Fibroblast of the aortic adventitia (primary cell): ENCODE measurements at regions not wholly inside any gene's neighbourhood (a gene's known extent, or its start where the extent isn't known, plus 50 kb on each side); places are given as distances from the start of the nearest gene placed in this dataset.
"Not testable (repeated sequence)": the region's sequence is repeated elsewhere in the genome, so short reads cannot be mapped to it uniquely, and the experiment has no call there.

Experiments used
- DNase-seq: peaks from one replicate; pipeline ENCODE4 v3.0.0-alpha.2; 2010; ENCODE audit warnings: low read depth
- H3K4me3 ChIP-seq: 2 replicates; pipeline ENCODE4 v1.5.1; 2011; ENCODE audit warnings: low read depth, mild to moderate bottlenecking, control low read depth, low read length, moderate library complexity
- TF ChIP-seq, protein P1 (sequence below): IDR thresholded peaks from 2 replicates; pipeline ENCODE4 v1.5.1; 2011; ENCODE audit warnings: mild to moderate bottlenecking, low read length, control low read depth, inconsistent platforms; ENCODE audit not compliant: insufficient read depth

DNA sequence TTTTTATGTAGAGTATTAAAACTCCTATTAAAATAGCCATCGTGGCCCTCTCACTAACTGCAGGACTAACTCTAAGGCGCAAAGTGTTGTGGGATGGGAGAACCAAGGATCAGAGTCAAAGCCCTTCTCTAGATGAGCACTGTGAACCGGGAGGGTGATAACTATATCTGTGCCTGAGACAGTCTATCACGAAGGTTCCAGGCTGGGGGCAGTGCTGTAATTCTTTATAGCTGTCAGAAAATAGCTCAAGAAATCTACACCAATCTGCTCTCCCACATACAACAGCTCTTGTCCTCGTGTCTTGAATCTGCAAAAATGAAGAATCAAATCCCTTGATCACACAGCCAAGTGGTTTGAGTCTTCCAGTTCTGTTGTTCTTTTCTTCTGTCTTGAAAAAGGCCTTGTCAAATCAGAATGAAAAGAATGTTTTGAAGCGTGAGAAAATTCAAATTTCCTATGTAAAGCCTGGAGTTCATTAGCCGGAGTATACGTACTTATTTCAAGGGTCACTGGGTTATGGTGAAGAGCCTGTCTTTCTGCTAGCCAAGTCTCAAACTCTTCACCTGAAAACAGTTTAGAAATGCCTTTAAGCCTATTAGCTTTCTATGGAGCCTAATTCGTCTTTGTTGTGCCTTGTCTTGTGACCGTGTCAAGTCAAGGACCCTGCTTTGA, 185.3 kb upstream of the NECTIN3 start:
- TF ChIP-seq, protein P1, sequence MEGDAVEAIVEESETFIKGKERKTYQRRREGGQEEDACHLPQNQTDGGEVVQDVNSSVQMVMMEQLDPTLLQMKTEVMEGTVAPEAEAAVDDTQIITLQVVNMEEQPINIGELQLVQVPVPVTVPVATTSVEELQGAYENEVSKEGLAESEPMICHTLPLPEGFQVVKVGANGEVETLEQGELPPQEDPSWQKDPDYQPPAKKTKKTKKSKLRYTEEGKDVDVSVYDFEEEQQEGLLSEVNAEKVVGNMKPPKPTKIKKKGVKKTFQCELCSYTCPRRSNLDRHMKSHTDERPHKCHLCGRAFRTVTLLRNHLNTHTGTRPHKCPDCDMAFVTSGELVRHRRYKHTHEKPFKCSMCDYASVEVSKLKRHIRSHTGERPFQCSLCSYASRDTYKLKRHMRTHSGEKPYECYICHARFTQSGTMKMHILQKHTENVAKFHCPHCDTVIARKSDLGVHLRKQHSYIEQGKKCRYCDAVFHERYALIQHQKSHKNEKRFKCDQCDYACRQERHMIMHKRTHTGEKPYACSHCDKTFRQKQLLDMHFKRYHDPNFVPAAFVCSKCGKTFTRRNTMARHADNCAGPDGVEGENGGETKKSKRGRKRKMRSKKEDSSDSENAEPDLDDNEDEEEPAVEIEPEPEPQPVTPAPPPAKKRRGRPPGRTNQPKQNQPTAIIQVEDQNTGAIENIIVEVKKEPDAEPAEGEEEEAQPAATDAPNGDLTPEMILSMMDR, result no peak
- DNase-seq, result no peak
- no peak overlapping the region for H3K4me3 ChIP-seq

DNA sequence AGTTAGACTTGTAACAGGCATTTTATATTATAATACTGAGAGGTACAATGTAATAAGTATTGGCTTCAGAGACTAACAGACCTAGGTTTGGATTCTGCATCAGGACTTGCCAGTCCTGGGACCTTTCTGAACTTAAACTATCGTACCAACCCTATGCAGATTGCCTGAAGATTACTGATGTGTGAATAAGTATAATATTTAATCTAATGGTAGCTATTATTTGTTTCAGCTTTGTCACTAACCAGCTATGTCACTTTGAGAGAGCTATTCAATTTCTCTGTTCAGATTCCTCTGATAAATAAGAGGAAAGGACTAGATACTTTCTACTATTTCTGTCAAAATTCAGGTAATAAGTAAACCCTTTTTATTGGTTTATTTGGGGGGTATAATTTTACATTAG, 184.4 kb upstream of the NECTIN3 start:
- DNase-seq, result no peak
- TF ChIP-seq, protein P1, result no peak
- H3K4me3 ChIP-seq, result no peak overlapping the region

DNA sequence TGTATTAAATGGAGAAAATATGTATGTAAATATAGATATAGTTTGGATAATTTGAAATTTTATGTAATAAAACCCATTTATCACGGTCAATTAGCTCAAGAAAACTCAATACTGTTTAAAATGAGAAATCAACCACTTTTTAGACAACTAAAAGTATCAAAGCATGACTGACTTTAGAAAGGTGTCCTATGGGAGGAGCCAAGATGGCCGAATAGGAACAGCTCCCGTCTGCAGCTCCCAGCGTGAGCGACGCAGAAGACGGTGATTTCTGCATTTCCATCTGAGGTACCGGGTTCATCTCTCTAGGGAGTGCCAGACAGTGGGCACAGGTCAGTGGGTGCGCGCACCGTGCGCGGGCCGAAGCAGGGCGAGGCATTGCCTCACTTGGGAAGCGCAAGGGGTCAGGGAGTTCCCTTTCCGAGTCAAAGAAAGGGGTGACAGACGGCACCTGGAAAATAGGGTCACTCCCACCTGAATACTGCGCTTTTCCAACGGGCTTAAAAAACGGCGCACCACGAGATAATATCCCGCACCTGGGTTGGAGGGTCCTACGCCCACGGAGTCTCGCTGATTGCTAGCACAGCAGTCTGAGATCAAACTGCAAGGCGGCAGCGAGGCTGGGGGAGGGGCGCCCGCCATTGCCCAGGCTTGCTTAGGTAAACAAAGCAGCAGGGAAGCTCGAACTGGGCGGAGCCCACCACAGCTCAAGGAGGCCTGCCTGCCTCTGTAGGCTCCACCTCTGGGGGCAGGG, 182.8 kb upstream of the NECTIN3 start:
- DNase-seq, H3K4me3 ChIP-seq: not testable (repeated sequence)

DNA sequence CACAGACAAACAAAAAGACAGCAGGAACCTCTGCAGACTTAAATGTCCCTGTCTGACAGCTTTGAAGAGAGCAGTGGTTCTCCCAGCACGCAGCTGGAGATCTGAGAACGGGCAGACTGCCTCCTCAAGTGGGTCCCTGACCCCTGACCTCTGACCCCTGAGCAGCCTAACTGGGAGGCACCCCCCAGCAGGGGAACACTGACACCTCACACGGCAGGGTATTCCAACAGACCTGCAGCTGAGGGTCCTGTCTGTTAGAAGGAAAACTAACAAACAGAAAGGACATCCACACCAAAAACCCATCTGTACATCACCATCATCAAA, 182.3 kb upstream of the NECTIN3 start:
- not testable (repeated sequence) for H3K4me3 ChIP-seq

DNA sequence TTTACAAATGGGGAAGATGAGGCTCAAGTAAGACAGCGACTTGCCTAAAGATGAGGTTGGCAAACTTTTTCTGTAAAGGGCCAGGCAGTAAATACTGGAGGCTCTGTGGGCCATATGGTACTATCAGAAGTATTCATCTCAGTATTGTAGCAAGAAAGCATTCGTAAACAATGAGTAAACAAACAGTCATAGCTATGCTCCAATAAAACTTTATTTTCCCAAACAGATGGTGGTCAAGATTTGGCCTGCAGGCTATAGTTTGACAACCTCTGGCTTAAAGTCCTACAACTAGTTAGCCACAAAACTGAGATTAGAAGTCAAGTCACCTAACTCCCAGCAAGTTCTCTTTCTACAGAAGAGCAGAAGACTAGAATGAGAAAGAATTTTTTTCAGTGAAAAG, 177.0 kb upstream of the NECTIN3 start:
- TF ChIP-seq, protein P1, result no peak
- DNase-seq, result no peak
- H3K4me3 ChIP-seq, result no peak overlapping the region

More for the DNA sequence above, 182.3 kb upstream of the NECTIN3 start:
- not testable (repeated sequence) for DNase-seq

DNA sequence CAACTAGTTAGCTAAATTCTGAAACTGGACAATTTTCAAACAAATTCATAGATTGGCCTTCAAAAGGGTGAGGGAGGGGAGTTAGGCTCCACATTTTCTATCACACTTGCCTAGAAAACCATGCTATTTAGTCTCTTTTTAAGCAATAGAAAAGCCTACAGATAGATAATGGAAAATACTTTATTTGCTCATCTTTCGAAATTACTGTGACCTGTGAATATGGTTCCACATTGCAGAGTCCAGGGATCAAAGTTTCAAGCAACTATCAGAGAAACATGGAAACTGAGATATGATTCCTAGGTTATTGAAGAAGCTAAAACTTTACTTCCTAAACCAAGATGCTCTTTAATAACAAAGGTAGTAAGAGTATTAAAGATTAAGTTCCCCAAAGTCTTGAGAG, 176.6 kb upstream of the NECTIN3 start:
- TF ChIP-seq, protein P1, result no peak
- DNase-seq, result no peak
- H3K4me3 ChIP-seq, result no peak overlapping the region

DNA sequence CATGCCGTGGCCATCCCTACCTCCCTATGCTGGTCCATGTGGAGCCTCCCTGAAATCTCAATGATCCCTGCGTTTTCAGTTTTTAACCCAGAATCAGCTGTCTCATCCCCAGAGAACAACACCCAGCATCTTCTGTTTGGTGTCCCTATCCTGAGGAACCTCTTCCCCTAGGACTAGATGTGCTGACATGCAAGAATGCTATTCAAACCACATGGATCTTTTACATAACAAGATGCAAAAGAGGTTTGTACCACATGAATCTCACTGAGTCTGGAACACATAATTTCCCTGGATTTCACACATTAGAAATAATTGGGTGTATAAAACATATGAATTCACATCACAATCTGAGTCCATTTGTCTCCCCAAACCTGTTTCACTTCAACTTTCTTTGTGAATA, 174.6 kb upstream of the NECTIN3 start:
- no peak overlapping the region for H3K4me3 ChIP-seq
- TF ChIP-seq, protein P1, result no peak
- DNase-seq, result no peak

DNA sequence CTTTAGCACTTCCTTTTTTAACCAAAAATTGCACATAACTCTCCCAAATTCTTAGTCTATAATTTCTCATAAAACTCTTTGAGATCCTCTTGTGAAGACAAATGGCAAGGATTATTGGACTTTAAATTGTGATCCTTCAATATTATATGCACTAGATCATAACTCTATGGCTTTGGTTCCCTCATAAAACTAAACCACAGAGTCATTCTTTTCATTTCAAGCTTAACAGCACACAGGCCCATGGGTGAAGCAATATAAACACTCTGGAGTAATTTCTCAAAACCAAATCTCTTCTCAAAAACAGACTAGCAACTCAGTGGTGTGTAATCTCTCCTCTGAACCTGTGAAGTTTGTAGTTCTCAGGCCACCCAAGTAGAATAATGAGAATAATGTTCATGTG, 171.0 kb upstream of the NECTIN3 start:
- TF ChIP-seq, protein P1, result no peak
- peak; percentile 3 for DNase-seq

More for the DNA sequence above, 171.0 kb upstream of the NECTIN3 start:
- H3K4me3 ChIP-seq, result no peak overlapping the region
